HG03460 (cell line): ENCODE measurements at regions not wholly inside any gene's neighbourhood (a gene's known extent, or its start where the extent isn't known, plus 50 kb on each side); places are given as distances from the start of the nearest gene placed in this dataset.
"Not testable (repeated sequence)": the region's sequence is repeated elsewhere in the genome, so short reads cannot be mapped to it uniquely, and the experiment has no call there.

Experiments used
- ATAC-seq: cut with Tn5 transposase; IDR thresholded peaks from one replicate; pipeline ENCODE4 v1.9.1; 2021; ENCODE audit not compliant: unreplicated experiment

DNA sequence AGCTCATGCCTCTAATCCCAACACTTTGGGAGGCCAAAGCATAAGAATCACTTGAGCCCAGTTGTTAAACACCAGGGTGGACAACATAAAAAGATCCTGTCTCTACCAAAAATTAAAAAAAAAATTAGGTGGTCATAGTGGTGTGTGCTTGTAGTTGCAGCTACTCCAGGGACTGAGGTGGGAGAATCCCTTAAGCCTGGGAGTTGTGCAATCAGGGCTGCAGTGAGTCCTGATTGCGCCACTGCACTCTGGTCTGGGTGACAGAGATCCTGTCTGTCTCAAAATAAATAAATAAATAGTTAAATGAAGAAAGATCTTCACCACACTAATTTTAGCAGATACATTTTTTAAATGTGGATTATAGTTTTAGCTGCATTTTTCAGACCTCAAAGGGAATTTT lies 433.2 kb downstream of the MAT2B start:
- no peak for ATAC-seq

DNA sequence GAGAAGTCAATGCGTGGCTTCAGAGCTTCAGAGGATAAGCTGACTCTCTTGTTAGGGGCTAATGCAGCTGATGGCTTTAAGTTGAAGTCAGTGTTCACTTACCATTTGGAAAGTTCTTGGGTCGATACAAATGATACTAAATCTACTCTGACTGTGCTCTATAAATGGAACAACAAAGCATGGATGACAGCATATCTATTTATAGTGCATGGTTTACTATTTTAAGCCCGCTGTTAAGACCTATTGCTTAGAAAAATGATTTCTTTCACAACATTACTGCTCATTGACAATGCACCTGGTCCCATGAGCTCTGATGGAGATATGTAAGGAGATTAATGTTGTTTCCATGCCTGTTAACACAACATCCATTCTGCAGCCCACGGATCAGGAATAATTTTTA lies 435.7 kb downstream of the MAT2B start:
- ATAC-seq, result no peak

DNA sequence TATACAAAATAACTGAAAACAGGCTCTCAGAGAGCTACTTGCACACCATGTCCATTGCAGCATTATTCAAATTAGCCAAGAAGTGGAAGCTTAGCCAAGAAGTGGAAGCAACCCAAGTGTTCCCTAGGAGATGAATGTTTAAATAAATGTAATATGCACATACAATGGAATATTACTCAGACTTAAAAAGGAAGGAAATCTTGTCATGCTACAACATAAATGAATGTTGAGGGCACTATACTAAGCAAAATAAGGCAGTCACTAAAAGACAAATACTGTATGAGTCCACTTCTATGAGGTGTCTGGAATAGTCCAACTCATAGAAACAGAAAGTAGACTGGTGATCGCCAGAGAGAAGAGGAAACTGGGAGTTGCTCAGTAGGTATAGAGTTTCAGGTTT lies 438.1 kb downstream of the MAT2B start:
- ATAC-seq, result no peak

DNA sequence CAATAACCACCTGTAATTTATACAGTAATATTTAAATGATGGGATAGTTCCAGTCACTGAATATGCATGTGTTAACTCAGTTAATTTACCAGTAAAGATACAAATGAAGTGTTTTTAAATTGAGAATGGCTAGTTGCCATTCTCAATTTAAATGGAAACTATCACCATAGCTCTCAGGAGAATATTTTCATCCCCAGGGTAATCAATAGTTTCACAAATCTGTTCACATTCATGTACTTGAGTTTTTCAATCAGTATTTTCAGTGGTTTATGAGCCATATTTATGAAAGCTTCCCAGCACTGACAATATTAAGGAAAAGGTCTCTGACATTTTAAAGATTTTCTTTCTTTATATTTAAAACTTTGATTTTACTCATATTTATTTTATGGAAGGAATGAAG lies 439.3 kb downstream of the MAT2B start:
- no peak for ATAC-seq

DNA sequence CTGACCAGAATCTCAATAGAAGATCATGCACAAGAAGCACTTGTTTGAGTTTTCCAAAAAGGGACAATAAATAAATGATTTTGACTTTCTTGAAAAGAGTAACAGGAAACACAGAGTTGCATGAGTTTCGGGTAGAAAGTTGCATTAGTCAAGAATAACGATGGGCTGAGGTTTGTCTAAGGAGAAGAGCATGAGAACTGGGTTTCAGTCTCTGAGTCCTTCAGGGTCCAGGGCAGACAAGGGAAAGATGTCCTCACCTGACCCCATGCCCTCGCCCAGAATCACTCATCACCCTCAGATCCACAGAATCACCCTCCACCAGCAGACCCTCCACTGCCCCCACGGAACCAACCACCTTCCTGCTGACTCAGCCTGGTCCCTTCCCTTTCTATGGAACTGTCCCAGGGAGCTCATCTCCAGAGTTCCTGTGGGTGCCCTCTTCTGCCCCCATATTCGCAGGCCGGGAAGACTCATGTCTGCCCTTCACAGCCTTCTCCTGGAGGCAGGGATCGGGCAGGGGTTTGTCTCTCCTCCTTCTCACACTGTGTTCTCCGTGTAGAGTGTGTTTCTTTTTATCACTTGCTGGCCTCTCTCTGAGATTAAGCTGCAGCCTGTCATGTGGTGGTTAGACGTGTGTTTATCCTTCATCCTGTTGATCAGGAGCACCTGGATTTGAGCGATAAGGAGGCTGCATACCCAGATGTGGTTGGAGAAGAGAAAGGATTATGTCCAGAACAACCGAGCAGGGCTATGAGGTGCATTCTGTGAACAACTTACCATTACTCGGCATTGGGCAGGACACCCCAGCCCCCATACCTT lies 442.6 kb downstream of the MAT2B start:
- no peak for ATAC-seq

GRCh38 chr5:163950248-163950647 lies 444.8 kb downstream of the MAT2B start:
- no peak for ATAC-seq

DNA sequence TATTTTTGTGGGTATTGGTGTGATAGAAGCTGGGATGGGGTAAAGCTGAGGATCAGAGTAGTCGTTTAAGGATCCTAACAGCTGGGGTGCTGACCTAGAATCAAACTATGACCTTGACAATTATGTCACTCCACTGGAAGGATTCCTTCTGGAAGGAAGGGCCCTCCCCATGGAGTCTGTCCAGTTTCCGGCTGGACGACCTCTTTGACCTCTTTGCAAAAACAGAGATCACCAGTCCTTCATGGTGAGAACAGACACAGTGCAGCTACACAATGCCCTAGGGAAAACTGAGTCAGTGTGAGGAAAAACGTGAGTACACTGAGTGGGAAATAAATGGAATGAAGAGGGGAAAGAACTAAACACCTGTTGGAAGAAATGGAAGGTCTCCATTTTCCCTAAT lies 445.6 kb downstream of the MAT2B start:
- ATAC-seq, result no peak

DNA sequence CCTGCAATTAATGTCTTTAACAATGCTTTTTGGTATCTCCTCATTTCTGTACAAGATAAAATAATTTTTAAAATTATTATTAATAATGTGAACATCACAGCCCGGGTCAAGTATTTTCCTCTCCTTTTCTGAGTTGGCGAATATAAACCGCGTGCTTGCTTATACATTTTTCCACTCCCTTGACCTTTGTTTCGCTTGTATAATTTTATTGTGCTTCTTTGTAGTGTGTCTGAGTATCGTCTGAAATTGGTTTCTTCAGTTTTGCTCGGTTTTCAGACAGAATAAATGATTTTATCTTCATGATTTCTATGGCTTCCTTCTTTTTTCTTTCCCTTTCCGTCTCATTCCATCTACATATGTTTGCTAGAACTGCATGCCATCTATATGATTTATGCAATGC lies 448.5 kb downstream of the MAT2B start:
- ATAC-seq, result no peak

GRCh38 chr5:163961230-163961629 lies 455.8 kb downstream of the MAT2B start:
- ATAC-seq, result not testable (repeated sequence)

GRCh38 chr5:163963881-163964280 lies 458.5 kb downstream of the MAT2B start:
- ATAC-seq, result no peak

GRCh38 chr5:163964671-163965070 lies 459.3 kb downstream of the MAT2B start:
- no peak for ATAC-seq

DNA sequence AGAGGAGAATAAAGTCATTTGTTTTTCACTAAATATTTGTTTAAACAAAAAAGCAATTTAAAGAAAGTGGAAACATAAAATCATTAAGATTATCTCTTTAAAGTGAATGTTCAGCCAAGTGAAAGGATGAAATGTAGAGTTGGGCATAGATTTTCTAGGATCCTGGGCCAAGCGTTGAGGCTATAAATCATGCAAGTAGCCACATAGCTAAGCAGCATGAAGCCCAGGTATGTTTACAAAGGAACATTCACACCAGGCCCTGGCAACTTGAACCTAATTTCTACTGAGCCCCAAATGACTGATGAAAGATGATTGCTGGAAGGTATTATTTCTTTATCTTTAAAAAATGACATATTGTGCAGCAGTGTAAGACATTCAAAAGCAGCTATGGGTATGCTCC lies 461.8 kb downstream of the MAT2B start:
- no peak for ATAC-seq

- ATAC-seq, result no peak
These were observed 463.2 kb downstream of the MAT2B start for GRCh38 chr5:163968651-163969050.

- ATAC-seq, result no peak
These were observed 471.3 kb downstream of the MAT2B start for GRCh38 chr5:163976696-163977095.

- ATAC-seq, result no peak
These were observed 473.5 kb downstream of the MAT2B start for GRCh38 chr5:163978897-163979296.

- no peak for ATAC-seq
These were observed 483.1 kb downstream of the MAT2B start for GRCh38 chr5:163988566-163988965.

DNA sequence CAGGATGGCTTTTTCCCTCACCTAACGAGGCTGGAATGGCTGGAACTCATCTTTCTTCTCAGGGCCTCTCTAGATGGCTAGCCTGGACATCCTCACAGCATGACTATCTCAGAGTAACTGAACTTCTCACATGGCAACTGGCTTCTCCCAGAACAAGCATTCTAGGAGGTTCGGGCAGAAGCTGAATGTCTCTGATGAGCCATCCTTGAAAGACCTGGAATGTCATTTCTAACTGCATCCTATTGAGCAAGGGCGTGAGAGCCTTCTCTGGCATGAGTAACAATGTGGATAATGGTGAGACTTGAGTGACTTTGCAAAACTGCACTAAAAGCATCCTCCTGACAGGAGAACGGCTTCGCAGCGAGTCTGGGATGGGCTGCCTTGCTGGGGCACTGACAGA lies 487.7 kb downstream of the MAT2B start:
- no peak for ATAC-seq

DNA sequence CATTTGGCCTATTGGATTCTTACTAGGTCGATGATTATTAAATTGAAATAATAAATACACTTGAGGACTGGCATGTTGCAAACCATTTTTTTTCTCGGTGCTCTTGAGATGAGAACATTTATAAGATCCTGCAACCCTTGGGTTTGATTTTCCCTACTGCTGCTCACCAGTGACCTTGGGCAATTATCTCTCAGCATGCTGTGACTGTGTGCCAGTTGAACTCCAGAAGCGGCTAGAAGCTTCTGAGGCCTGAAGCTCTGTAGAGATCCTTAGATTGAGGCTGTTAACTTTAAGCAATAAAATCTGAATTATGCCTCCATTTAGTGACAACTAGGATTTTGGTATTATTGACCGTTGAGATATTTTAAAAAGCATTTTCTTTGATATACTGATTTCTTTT lies 489.8 kb downstream of the MAT2B start:
- no peak for ATAC-seq

DNA sequence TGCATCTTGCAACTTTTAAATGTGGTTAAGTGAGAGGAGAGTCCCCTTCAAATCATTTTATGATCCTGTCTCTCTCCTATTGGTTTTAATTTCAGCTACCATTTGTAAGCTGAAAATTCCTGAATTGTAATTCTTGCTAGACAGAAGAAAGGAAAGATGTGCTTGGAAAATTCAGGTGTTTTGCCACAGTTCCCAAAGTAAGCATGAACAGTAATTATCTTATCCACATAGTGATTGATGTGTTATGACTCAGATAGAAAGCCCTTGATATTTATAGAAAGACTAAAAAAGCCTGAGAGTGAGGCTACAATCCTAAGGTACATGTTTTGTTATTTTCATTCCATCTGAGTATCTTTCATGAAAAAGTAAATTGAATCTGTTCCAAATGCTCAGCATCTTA lies 492.5 kb downstream of the MAT2B start:
- no peak for ATAC-seq

- ATAC-seq, result no peak
These were observed 494.8 kb downstream of the MAT2B start for GRCh38 chr5:164000241-164000640.

DNA sequence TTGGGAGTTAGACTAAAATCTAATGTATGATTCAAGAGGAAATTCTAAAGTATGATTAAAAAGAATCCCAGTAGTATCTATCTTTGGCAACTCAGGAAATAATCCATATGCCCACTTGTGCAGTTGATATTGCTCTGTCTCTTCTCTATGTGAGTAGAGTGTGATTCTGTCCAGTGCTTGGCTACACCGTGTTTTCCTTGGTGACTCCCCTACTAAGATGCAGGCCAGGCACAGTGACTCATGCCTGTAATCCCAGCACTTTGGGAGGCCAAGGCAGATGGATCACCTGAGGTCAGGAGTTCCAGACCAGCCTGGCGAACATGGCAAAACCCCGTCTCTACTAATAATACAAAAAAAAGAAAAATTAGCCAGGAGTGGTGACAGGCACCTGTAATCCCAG lies 495.4 kb downstream of the MAT2B start:
- no peak for ATAC-seq

GRCh38 chr5:164002214-164002613 lies 496.8 kb downstream of the MAT2B start:
- ATAC-seq, result no peak

DNA sequence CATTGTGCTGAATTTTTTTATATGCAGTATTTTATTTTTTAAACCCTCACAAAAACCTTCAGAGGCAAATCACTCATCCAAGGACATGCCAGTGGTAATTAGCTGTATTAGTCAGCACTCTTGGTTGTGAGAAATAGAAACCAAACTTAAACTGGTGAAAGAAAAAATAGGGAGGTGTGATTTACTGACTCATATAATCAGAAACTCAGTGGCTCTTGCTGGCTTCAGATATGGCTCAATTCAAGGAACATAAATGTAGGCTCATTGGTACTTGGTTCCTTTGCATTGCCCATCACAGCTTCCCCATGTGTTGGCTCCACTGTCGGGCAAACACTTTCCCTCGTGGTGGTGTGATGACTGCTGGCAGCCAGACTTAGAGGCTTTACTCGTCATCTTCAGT lies 497.2 kb downstream of the MAT2B start:
- no peak for ATAC-seq
